T-helper 2 cell treated with Interferon-gamma antibody and Interleukin-4, amounts not matched to agents 100 ng/mL and 5 ng/mL, for 36 hours (primary cell): ENCODE measurements at regions not wholly inside any gene's neighbourhood (a gene's known extent, or its start where the extent isn't known, plus 50 kb on each side); places are given as distances from the start of the nearest gene placed in this dataset.

ENCODE experiments used
- intact Hi-C: fragments of 100-400 bp; cut with micrococcal nuclease; formaldehyde crosslinking; loops from one replicate; pipeline ENCODE4 v1.15.1; 2023

GRCh38 chr3:177948716-177949425 is 587.4 kb upstream of the KCNMB2 start:
- intact Hi-C loops, result loop anchor here (10.0 kb wide), 1 partner anchor 56 kb away; no protein-coding TSS in a partner anchor

- intact Hi-C loops, result no loop called here
Measured at GRCh38 chr3:177959188-177959587, 577.0 kb upstream of the KCNMB2 start.

GRCh38 chr3:177960014-177960413 is 576.2 kb upstream of the KCNMB2 start:
- intact Hi-C loops, result no loop called here

GRCh38 chr3:177960722-177961121 is 575.5 kb upstream of the KCNMB2 start:
- intact Hi-C loops, result no loop called here

GRCh38 chr3:177961784-177962183 is 574.5 kb upstream of the KCNMB2 start:
- intact Hi-C loops, result no loop called here

GRCh38 chr3:177966493-177966892 is 569.7 kb upstream of the KCNMB2 start:
- intact Hi-C loops, result no loop called here

GRCh38 chr3:177968891-177969290 is 567.3 kb upstream of the KCNMB2 start:
- intact Hi-C loops, result no loop called here

GRCh38 chr3:177973241-177973840 is 562.9 kb upstream of the KCNMB2 start:
- intact Hi-C loops, result no loop called here

GRCh38 chr3:177976241-177976640 is 560.0 kb upstream of the KCNMB2 start:
- intact Hi-C loops, result no loop called here

GRCh38 chr3:177976866-177977265 is 559.4 kb upstream of the KCNMB2 start:
- intact Hi-C loops, result no loop called here

GRCh38 chr3:177977381-177978158 is 558.7 kb upstream of the KCNMB2 start:
- intact Hi-C loops, result no loop called here

GRCh38 chr3:177978946-177979345 is 557.3 kb upstream of the KCNMB2 start:
- intact Hi-C loops, result no loop called here

GRCh38 chr3:177979703-177980102 is 556.5 kb upstream of the KCNMB2 start:
- intact Hi-C loops, result no loop called here

GRCh38 chr3:177981576-177981975 is 554.7 kb upstream of the KCNMB2 start:
- intact Hi-C loops, result no loop called here

GRCh38 chr3:177982034-177982433 is 554.2 kb upstream of the KCNMB2 start:
- intact Hi-C loops, result no loop called here

GRCh38 chr3:177983320-177983719 is 552.9 kb upstream of the KCNMB2 start:
- intact Hi-C loops, result no loop called here

GRCh38 chr3:177992993-177993970 is 543.0 kb upstream of the KCNMB2 start:
- intact Hi-C loops, result no loop called here

GRCh38 chr3:177994976-177995375 is 541.3 kb upstream of the KCNMB2 start:
- intact Hi-C loops, result no loop called here

- intact Hi-C loops, result no loop called here
Measured at GRCh38 chr3:177995381-177996085, 540.7 kb upstream of the KCNMB2 start.

- intact Hi-C loops, result loop anchor here (10.0 kb wide), 1 partner anchor 57 kb away; no protein-coding TSS in a partner anchor
Measured at GRCh38 chr3:178001670-178002101, 534.5 kb upstream of the KCNMB2 start.
